ENCODE measurements at regions not wholly inside any gene's neighbourhood (a gene's known extent, or its start where the extent isn't known, plus 50 kb on each side); places are given as distances from the start of the nearest gene placed in this dataset.

- H3K27me3 ChIP-seq (ENCODE audit: control insufficient read depth in 4 of 4, insufficient read depth in 4 of 4, low read length in 3 of 4): no peaks in the 10 kb centered on the region
- 70% methylated on average over 2 of the region's 2 CpGs for WGBS
- no peak overlapping the region for H3K27ac ChIP-seq (ENCODE audit: low read depth in 1 of 2, low read length in 2 of 2)
- no peaks in the 10 kb centered on the region for H3K4me1 ChIP-seq (ENCODE audit: control insufficient read depth in 4 of 4, insufficient read depth in 4 of 4, low read length in 3 of 4)
- DNase-seq (ENCODE audit: low spot score): no peak
- no peak overlapping the region for H3K4me3 ChIP-seq (ENCODE audit: low read depth in 1 of 3, low read length in 3 of 3)
- H3K9ac ChIP-seq (ENCODE audit: low read depth in 1 of 2, low read length in 2 of 2): no peak overlapping the region
- H3K36me3 ChIP-seq (ENCODE audit: control insufficient read depth in 4 of 4, insufficient read depth in 3 of 4, low read depth in 1 of 4, low read length in 3 of 4): no peaks in the 10 kb centered on the region
- TF ChIP-seq CTCF (IDR thresholded peaks at IDR 0.05; ENCODE audit: low read depth, low read length, missing input control) (no peak), JUND (IDR thresholded peaks at IDR 0.05) (no peak), MAX (IDR thresholded peaks at IDR 0.05) (no peak), HNF4A (conservative IDR thresholded peaks at IDR 0.05) (no peak), GABPA (IDR thresholded peaks at IDR 0.05 in 1 of 2, conservative IDR thresholded peaks at IDR 0.05 in 1 of 2) (no peak), FOXA2 (IDR thresholded peaks at IDR 0.05) (no peak), RAD21 (IDR thresholded peaks at IDR 0.05) (no peak), RXRA (IDR thresholded peaks at IDR 0.05) (no peak), FOXA1 (IDR thresholded peaks at IDR 0.05) (no peak), ZBTB33 (IDR thresholded peaks at IDR 0.05) (no peak)
- H3K9me3 ChIP-seq (ENCODE audit: control insufficient read depth in 4 of 4, low read length in 3 of 4): peaks cover 0 to 6% (median 4%) of the 10 kb centered on the region in 4 donors
Observed at GRCh38 chr2:43092520-43093179, 133.8 kb downstream of the ZFP36L2 start.

GRCh38 chr2:43090317-43090716, 136.1 kb downstream of the ZFP36L2 start:
- Histone ChIP-seq H3K36me3 (ENCODE audit: control insufficient read depth in 4 of 4, insufficient read depth in 3 of 4, low read depth in 1 of 4, low read length in 3 of 4) (no peaks in the 10 kb centered on the region), H3K4me1 (ENCODE audit: control insufficient read depth in 4 of 4, insufficient read depth in 4 of 4, low read length in 3 of 4) (peaks cover 0 to 5% (median 1%) of the 10 kb centered on the region in 4 donors), H3K9ac (ENCODE audit: low read depth in 1 of 2, low read length in 2 of 2) (no peak overlapping the region), H3K4me3 (ENCODE audit: low read depth in 1 of 3, low read length in 3 of 3) (no peak overlapping the region), H3K9me3 (ENCODE audit: control insufficient read depth in 4 of 4, low read length in 3 of 4) (peaks cover 0 to 6% (median 4%) of the 10 kb centered on the region in 4 donors), H3K27me3 (ENCODE audit: control insufficient read depth in 4 of 4, insufficient read depth in 4 of 4, low read length in 3 of 4) (no peaks in the 10 kb centered on the region), H3K27ac (ENCODE audit: low read depth in 1 of 2, low read length in 2 of 2) (no peak overlapping the region)
- DNase-seq (ENCODE audit: low spot score): no peak
- 98% methylated on average over 1 of the region's 1 CpG for WGBS
- no peak for TF ChIP-seq RXRA (IDR thresholded peaks at IDR 0.05)
- no peak for TF ChIP-seq FOXA1 (IDR thresholded peaks at IDR 0.05)
- no peak for TF ChIP-seq YY1 (IDR thresholded peaks at IDR 0.05)
- TF ChIP-seq HNF4G (IDR thresholded peaks at IDR 0.05): no peak

Data from liver (tissue), 8 donors.